T-cell (primary cell): ENCODE measurements at regions not wholly inside any gene's neighbourhood (a gene's known extent, or its start where the extent isn't known, plus 50 kb on each side); places are given as distances from the start of the nearest gene placed in this dataset.
"Not testable (repeated sequence)": the region's sequence is repeated elsewhere in the genome, so short reads cannot be mapped to it uniquely, and the experiment has no call there.

Experiments used
- ATAC-seq, 4 experiments: fragments of 200-7000 bp in 3 of 4; fragments of 150-1000 bp in 1 of 4; cut with Tn5 transposase; replicated peaks in 1 of 4; 1 replicate in 3 of 4; 2 replicates in 1 of 4; pipeline ENCODE4 v1.10.0; 2021; ENCODE audit warnings: moderate library complexity in 3 of 4, mild to moderate bottlenecking in 2 of 4, moderate number of reproducible peaks in 1 of 4
- CTCF ChIA-PET, 2 donors: fragments of 300-600 bp; sonication (Branson Sonifier 250); formaldehyde crosslinking; loops; one replicate each; lab custom pipeline; 2022; ENCODE audit warnings: antibody characterized with exemption in 2 of 2; lab: Charles Lee
- POLR2A ChIA-PET, 2 donors: fragments of 300-600 bp; sonication (Branson Sonifier 250); formaldehyde crosslinking; loops; one replicate each; lab custom pipeline; 2022; ENCODE audit warnings: antibody characterized with exemption in 2 of 2; lab: Charles Lee
- DNase-seq, 35 experiments: peaks; one replicate each; pipeline versions ENCODE4 v3.0.0 to v3.0.0-alpha.2; 2013 to 2023
- H3K27ac ChIP-seq: one replicate; pipeline ENCODE4 v1.5.1; 2013; ENCODE audit warnings: low read length
- H3K27me3 ChIP-seq, 2 experiments: replicated peaks in 1 of 2; 1 replicate in 1 of 2; 2 replicates in 1 of 2; pipeline versions ENCODE4 v1.6.1 to v1.7.0; 2013; ENCODE audit warnings: low read length in 1 of 2, mixed read lengths in 1 of 2; ENCODE audit not compliant: control insufficient read depth in 2 of 2, insufficient read depth in 2 of 2; ENCODE audit errors: extremely low read depth in 1 of 2
- H3K36me3 ChIP-seq, 2 donors: 1 replicate in 1 of 2; 2 replicates in 1 of 2; pipeline versions ENCODE4 v1.6.1 to v1.7.0; 2013; ENCODE audit warnings: low read length in 1 of 2; ENCODE audit not compliant: control insufficient read depth in 2 of 2, insufficient read depth in 1 of 2; ENCODE audit errors: extremely low read depth in 1 of 2
- H3K4me1 ChIP-seq, 2 experiments: 1 replicate in 1 of 2; 2 replicates in 1 of 2; pipeline versions ENCODE4 v1.6.1 to v1.7.0; 2013; ENCODE audit warnings: low read length in 2 of 2, mixed read lengths in 1 of 2; ENCODE audit not compliant: insufficient read depth in 2 of 2, control insufficient read depth in 1 of 2; ENCODE audit errors: extremely low read depth in 1 of 2
- H3K4me3 ChIP-seq, 2 donors: 1 replicate in 1 of 2; 2 replicates in 1 of 2; pipeline versions ENCODE4 v1.5.1 to v1.7.0; 2013; ENCODE audit warnings: mild to moderate bottlenecking in 2 of 2, low read length in 1 of 2, moderate library complexity in 1 of 2; ENCODE audit not compliant: control insufficient read depth in 1 of 2; ENCODE audit errors: extremely low read depth in 1 of 2
- H3K9me3 ChIP-seq: 2 replicates; pipeline ENCODE4 v1.7.0; 2013
- H3K27ac Mint-ChIP-seq, 2 donors: one replicate each; pipeline ENCODE4 v1.8.0; 2020 to 2021; ENCODE audit warnings: mild to moderate bottlenecking in 2 of 2, mixed read lengths in 2 of 2
- H3K27me3 Mint-ChIP-seq, 2 donors: one replicate each; pipeline ENCODE4 v1.8.0; 2021 to 2022; ENCODE audit warnings: mixed read lengths in 2 of 2
- H3K36me3 Mint-ChIP-seq: one replicate; pipeline ENCODE4 v1.8.0; 2021; ENCODE audit warnings: mixed read lengths
- H3K4me1 Mint-ChIP-seq, 3 donors: one replicate each; pipeline ENCODE4 v1.8.0; 2020 to 2022; ENCODE audit warnings: mixed read lengths in 3 of 3, mild to moderate bottlenecking in 1 of 3
- H3K4me3 Mint-ChIP-seq, 3 donors: one replicate each; pipeline ENCODE4 v1.8.0; 2020 to 2022; ENCODE audit warnings: mild to moderate bottlenecking in 3 of 3, mixed read lengths in 3 of 3, moderate library complexity in 3 of 3
- H3K9me3 Mint-ChIP-seq, 3 donors: one replicate each; pipeline ENCODE4 v1.8.0; 2020 to 2022; ENCODE audit warnings: mixed read lengths in 3 of 3
- WGBS: methylation state at CpG from one replicate; pipeline ENCODE4 v1.1.5; 2013; ENCODE audit warnings: missing lambda C conversion rate; ENCODE audit not compliant: insufficient coverage; 5-methylcytosine and 5-hydroxymethylcytosine counted together

- H3K36me3 Mint-ChIP-seq, H3K9me3 ChIP-seq, H3K4me1 ChIP-seq, H3K27ac ChIP-seq, POLR2A ChIA-PET, H3K27me3 ChIP-seq, H3K4me3 Mint-ChIP-seq, H3K4me1 Mint-ChIP-seq, H3K27ac Mint-ChIP-seq, ATAC-seq, H3K27me3 Mint-ChIP-seq, H3K9me3 Mint-ChIP-seq, CTCF ChIA-PET, DNase-seq, H3K4me3 ChIP-seq, H3K36me3 ChIP-seq: not testable (repeated sequence)
- WGBS = no CpG with 5 or more reads among the region's 5 CpGs
Observed at GRCh38 chrX:89759076-89759685, 162.5 kb upstream of the TGIF2LX start.

GRCh38 chrX:89771639-89772038 is 150.1 kb upstream of the TGIF2LX start:
- H3K27ac Mint-ChIP-seq, POLR2A ChIA-PET, DNase-seq, H3K9me3 ChIP-seq, H3K36me3 Mint-ChIP-seq, H3K9me3 Mint-ChIP-seq, H3K27ac ChIP-seq, H3K4me3 ChIP-seq, H3K27me3 Mint-ChIP-seq, H3K4me3 Mint-ChIP-seq, H3K36me3 ChIP-seq, ATAC-seq, H3K27me3 ChIP-seq, H3K4me1 Mint-ChIP-seq, H3K4me1 ChIP-seq, CTCF ChIA-PET: not testable (repeated sequence)
- WGBS = no CpG with 5 or more reads among the region's 3 CpGs

GRCh38 chrX:89811440-89811839 is 110.3 kb upstream of the TGIF2LX start:
- H3K4me3 ChIP-seq, H3K4me1 ChIP-seq, H3K4me1 Mint-ChIP-seq, H3K9me3 Mint-ChIP-seq, H3K27ac ChIP-seq, CTCF ChIA-PET, H3K27me3 ChIP-seq, H3K36me3 ChIP-seq, H3K4me3 Mint-ChIP-seq, H3K9me3 ChIP-seq, H3K27me3 Mint-ChIP-seq, H3K36me3 Mint-ChIP-seq, DNase-seq, H3K27ac Mint-ChIP-seq, POLR2A ChIA-PET, ATAC-seq: not testable (repeated sequence)
- no CpG with 5 or more reads among the region's 3 CpGs for WGBS

DNA sequence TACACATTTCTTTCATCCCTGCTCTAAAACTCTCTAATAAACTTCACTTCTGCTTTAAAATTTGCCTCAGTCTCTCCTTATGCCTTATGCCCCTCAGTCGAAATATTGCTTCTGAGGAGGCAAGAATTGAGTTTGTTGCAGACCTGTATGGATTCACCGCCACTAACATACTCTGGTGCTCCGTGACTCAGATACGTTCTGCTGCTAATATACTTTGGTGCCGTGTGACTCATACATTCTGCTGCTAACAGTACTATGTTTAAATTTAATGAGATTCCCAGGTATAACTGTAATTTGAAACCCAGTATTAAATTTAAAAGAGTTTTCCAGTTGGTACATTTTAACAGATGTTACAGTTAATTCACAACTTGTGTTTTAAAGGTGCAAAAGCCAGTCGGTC is 82.0 kb upstream of the TGIF2LX start:
- H3K9me3 ChIP-seq, ATAC-seq, H3K36me3 Mint-ChIP-seq, H3K4me1 Mint-ChIP-seq, H3K4me3 ChIP-seq, H3K4me1 ChIP-seq, H3K9me3 Mint-ChIP-seq, H3K27ac ChIP-seq, CTCF ChIA-PET, DNase-seq, H3K27me3 ChIP-seq, POLR2A ChIA-PET, H3K4me3 Mint-ChIP-seq, H3K36me3 ChIP-seq, H3K27me3 Mint-ChIP-seq, H3K27ac Mint-ChIP-seq: not testable (repeated sequence)
- WGBS = no CpG with 5 or more reads among the region's 6 CpGs

DNA sequence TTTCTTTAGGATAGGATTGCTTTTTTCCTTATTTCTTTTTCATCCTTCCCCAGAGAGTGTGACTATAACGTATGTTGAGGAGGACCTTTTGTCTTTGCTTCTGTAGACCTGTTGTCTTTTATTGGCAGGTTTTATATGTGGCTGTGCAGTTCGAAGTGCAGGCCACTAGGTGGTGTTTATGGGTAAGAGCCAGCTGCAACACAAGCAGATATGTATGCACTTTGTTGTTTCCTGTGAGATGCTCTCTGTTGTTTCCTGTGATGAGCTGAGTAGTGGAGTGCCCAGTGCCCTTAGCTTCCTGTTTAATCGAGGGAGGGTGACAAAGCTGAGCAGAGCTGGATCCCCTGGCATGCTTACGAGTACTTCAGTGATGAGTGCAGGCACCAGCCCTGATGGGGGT is 50.0 kb upstream of the TGIF2LX start:
- H3K27ac ChIP-seq, H3K4me1 Mint-ChIP-seq, H3K9me3 Mint-ChIP-seq, H3K4me1 ChIP-seq, H3K27me3 Mint-ChIP-seq, H3K36me3 Mint-ChIP-seq, H3K27me3 ChIP-seq, H3K4me3 ChIP-seq, H3K36me3 ChIP-seq, POLR2A ChIA-PET, CTCF ChIA-PET, H3K9me3 ChIP-seq, H3K4me3 Mint-ChIP-seq: not testable (repeated sequence)
- peak in 8 of 35 experiments; percentile 1 to 21 (median 6) for DNase-seq
- peak overlapping the region in 1 of 2 donors; percentile 39 for H3K27ac Mint-ChIP-seq
- ATAC-seq = peak in 2 of 4 experiments; percentile 73 to 74
- no CpG with 5 or more reads among the region's 4 CpGs for WGBS
